Mucosa of descending colon (tissue), 3 donors: ENCODE measurements at regions not wholly inside any gene's neighbourhood (a gene's known extent, or its start where the extent isn't known, plus 50 kb on each side); places are given as distances from the start of the nearest gene placed in this dataset.

Experiments used
- ATAC-seq: fragments of 200-7000 bp; cut with Tn5 transposase; one replicate; pipeline ENCODE4 v1.9.1; 2020; ENCODE audit warnings: mild to moderate bottlenecking, moderate library complexity
- DNase-seq, 3 donors: peaks; one replicate each; pipeline ENCODE4 v3.0.0-alpha.2; 2020
- H3K36me3 ChIP-seq: fragments of 200-600 bp; one replicate; pipeline ENCODE4 v1.8.0; 2021; ENCODE audit warnings: low read depth, mild to moderate bottlenecking
- H3K4me1 ChIP-seq: fragments of 200-600 bp; one replicate; pipeline ENCODE4 v1.8.0; 2021; ENCODE audit warnings: low read depth, mild to moderate bottlenecking
- H3K4me3 ChIP-seq: fragments of 200-600 bp; one replicate; pipeline ENCODE4 v1.8.0; 2021; ENCODE audit warnings: mild to moderate bottlenecking
- H3K9me3 ChIP-seq: fragments of 200-600 bp; one replicate; pipeline ENCODE4 v1.8.0; 2021; ENCODE audit warnings: mild to moderate bottlenecking
- intact Hi-C, 2 donors: fragments of 100-400 bp; cut with DNase I in 1 of 2; cut with micrococcal nuclease in 1 of 2; formaldehyde crosslinking; loops; one replicate each; pipeline versions ENCODE4 v1.11.0 to v1.11.1; 2022; cut with DNase I, micrococcal nuclease
- TF ChIP-seq, protein P1 (sequence below): fragments of 200-600 bp; IDR thresholded peaks from one replicate; pipeline ENCODE4 v1.8.0; 2022; ENCODE audit warnings: antibody characterized with exemption, mild to moderate bottlenecking
- donor health status: DM: no; HTN: no; CAD: no; lungs with moderate emphysema.
- donor health status: DM: no; HTN: no; CAD: no.
- donor health status: DM: no; HTN: yes; CAD: no.

- TF ChIP-seq, protein P1, sequence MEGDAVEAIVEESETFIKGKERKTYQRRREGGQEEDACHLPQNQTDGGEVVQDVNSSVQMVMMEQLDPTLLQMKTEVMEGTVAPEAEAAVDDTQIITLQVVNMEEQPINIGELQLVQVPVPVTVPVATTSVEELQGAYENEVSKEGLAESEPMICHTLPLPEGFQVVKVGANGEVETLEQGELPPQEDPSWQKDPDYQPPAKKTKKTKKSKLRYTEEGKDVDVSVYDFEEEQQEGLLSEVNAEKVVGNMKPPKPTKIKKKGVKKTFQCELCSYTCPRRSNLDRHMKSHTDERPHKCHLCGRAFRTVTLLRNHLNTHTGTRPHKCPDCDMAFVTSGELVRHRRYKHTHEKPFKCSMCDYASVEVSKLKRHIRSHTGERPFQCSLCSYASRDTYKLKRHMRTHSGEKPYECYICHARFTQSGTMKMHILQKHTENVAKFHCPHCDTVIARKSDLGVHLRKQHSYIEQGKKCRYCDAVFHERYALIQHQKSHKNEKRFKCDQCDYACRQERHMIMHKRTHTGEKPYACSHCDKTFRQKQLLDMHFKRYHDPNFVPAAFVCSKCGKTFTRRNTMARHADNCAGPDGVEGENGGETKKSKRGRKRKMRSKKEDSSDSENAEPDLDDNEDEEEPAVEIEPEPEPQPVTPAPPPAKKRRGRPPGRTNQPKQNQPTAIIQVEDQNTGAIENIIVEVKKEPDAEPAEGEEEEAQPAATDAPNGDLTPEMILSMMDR = no peak
- no peaks in the 10 kb centered on the region for H3K9me3 ChIP-seq
- intact Hi-C loops = no loop called here
- ATAC-seq = no peak
- H3K4me3 ChIP-seq = no peak overlapping the region
- H3K4me1 ChIP-seq = no peaks in the 10 kb centered on the region
- no peaks in the 10 kb centered on the region for H3K36me3 ChIP-seq
- DNase-seq = no peak
These were observed 73.1 kb upstream of the BARX2 start for GRCh38 chr11:129302386-129303101.

- ATAC-seq = no peak
- Histone ChIP-seq H3K9me3 (no peaks in the 10 kb centered on the region), H3K36me3 (no peaks in the 10 kb centered on the region), H3K4me1 (no peaks in the 10 kb centered on the region), H3K4me3 (no peak overlapping the region)
- TF ChIP-seq, protein P1 = no peak
- intact Hi-C loops = no loop called here
- DNase-seq = no peak
These were observed 75.5 kb upstream of the BARX2 start for GRCh38 chr11:129300099-129300498.

- ATAC-seq = no peak
- H3K9me3 ChIP-seq = no peaks in the 10 kb centered on the region
- no peaks in the 10 kb centered on the region for H3K36me3 ChIP-seq
- H3K4me3 ChIP-seq = no peak overlapping the region
- TF ChIP-seq, protein P1 = no peak
- intact Hi-C loops = no loop called here
- no peak for DNase-seq
- no peaks in the 10 kb centered on the region for H3K4me1 ChIP-seq
These were observed 76.7 kb upstream of the BARX2 start for GRCh38 chr11:129298988-129299387.

- Histone ChIP-seq H3K36me3 (no peaks in the 10 kb centered on the region), H3K4me1 (no peaks in the 10 kb centered on the region), H3K4me3 (no peak overlapping the region), H3K9me3 (no peaks in the 10 kb centered on the region)
- DNase-seq = no peak
- intact Hi-C loops = no loop called here
- TF ChIP-seq, protein P1 = no peak
- ATAC-seq = no peak
These were observed 79.9 kb upstream of the BARX2 start for GRCh38 chr11:129295746-129296145.

DNA sequence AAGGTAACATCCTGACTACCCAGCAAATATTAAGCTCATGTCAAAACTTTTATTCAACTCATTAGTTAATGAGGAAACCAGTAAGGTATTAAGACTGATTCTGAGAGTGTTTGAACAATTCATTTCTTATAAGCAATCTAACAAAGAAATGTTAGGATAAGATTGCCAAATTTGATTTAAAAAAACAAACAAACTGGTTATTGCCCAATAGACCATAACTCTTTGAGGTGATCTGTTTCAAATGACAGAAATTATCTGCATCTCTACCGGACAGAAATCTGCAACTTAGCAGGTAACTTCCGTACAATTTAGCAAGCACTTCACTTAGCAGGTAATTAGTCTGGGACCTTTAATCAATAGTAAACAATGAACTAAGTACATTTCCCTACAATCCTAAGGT lies 82.9 kb upstream of the BARX2 start:
- Histone ChIP-seq H3K9me3 (no peaks in the 10 kb centered on the region), H3K36me3 (no peaks in the 10 kb centered on the region), H3K4me1 (no peaks in the 10 kb centered on the region), H3K4me3 (no peak overlapping the region)
- DNase-seq (no peak), ATAC-seq (no peak)
- intact Hi-C loops = no loop called here
- TF ChIP-seq, protein P1 = no peak

GRCh38 chr11:129292092-129292491 lies 83.6 kb upstream of the BARX2 start:
- ATAC-seq (no peak), DNase-seq (no peak)
- H3K4me3 ChIP-seq = no peak overlapping the region
- TF ChIP-seq, protein P1 = no peak
- H3K4me1 ChIP-seq = no peaks in the 10 kb centered on the region
- H3K36me3 ChIP-seq = no peaks in the 10 kb centered on the region
- no peaks in the 10 kb centered on the region for H3K9me3 ChIP-seq
- intact Hi-C loops = no loop called here
